Spleen (tissue), 11 donors: ENCODE measurements at regions not wholly inside any gene's neighbourhood (a gene's known extent, or its start where the extent isn't known, plus 50 kb on each side); places are given as distances from the start of the nearest gene placed in this dataset.

Source experiments
- DNase-seq: peaks from one replicate; pipeline ENCODE4 v3.0.0-alpha.2; 2020
- H3K27ac ChIP-seq, 8 donors: fragments of 200-600 bp; sonication (generic) in 7 of 8; 1 replicate in 4 of 8; 2 replicates in 4 of 8; pipeline versions ENCODE4 v1.5.0 to v1.8.0; 2016 to 2021; ENCODE audit warnings: inconsistent platforms in 4 of 8, mild to moderate bottlenecking in 4 of 8, moderate library complexity in 1 of 8
- H3K27me3 ChIP-seq, 7 donors: fragments of 200-600 bp; sonication (generic) in 6 of 7; replicated peaks in 1 of 7; 1 replicate in 4 of 7; 2 replicates in 3 of 7; pipeline versions ENCODE4 v1.5.0 to v1.8.0; 2016 to 2021; ENCODE audit warnings: inconsistent platforms in 3 of 7, mild to moderate bottlenecking in 1 of 7
- H3K36me3 ChIP-seq, 6 donors: fragments of 200-600 bp; sonication (generic) in 5 of 6; 1 replicate in 4 of 6; 2 replicates in 2 of 6; pipeline versions ENCODE4 v1.5.0 to v1.8.0; 2016 to 2021; ENCODE audit warnings: inconsistent platforms in 2 of 6
- H3K4me1 ChIP-seq, 6 donors: fragments of 200-600 bp; sonication (generic) in 5 of 6; 1 replicate in 3 of 6; 2 replicates in 3 of 6; pipeline versions ENCODE4 v1.5.0 to v1.8.0; 2016 to 2021; ENCODE audit warnings: inconsistent platforms in 3 of 6
- H3K4me3 ChIP-seq, 8 donors: fragments of 200-600 bp; sonication (generic) in 7 of 8; 1 replicate in 4 of 8; 2 replicates in 4 of 8; pipeline versions ENCODE4 v1.5.0 to v1.8.0; 2016 to 2021; ENCODE audit warnings: inconsistent platforms in 4 of 8, mild to moderate bottlenecking in 4 of 8, moderate library complexity in 2 of 8
- H3K9me3 ChIP-seq, 8 donors: fragments of 200-600 bp; sonication (generic) in 7 of 8; 1 replicate in 4 of 8; 2 replicates in 4 of 8; pipeline versions ENCODE4 v1.5.0 to v1.8.0; 2016 to 2021; ENCODE audit warnings: inconsistent platforms in 4 of 8
- CTCF ChIP-seq, 11 experiments: fragments of 200-600 bp in 7 of 11; fragments of 450-650 bp in 4 of 11; sonication (generic) in 4 of 11; IDR thresholded peaks in 8 of 11; conservative IDR thresholded peaks in 3 of 11; 1 replicate in 7 of 11; 2 replicates in 4 of 11; pipeline versions ENCODE4 v1.4.0 to v1.8.0; 2016 to 2021; ENCODE audit warnings: antibody characterized with exemption in 11 of 11, inconsistent platforms in 4 of 11, mild to moderate bottlenecking in 1 of 11
- POLR2A ChIP-seq, 3 donors: fragments of 450-650 bp; IDR thresholded peaks; one replicate each; pipeline ENCODE4 v1.5.1; 2017; ENCODE audit warnings: antibody characterized with exemption in 3 of 3, mild to moderate bottlenecking in 1 of 3
- POLR2AphosphoS5 ChIP-seq, 3 donors: sonication (generic); formaldehyde crosslinking; IDR thresholded peaks; one replicate each; pipeline ENCODE4 v1.5.1; 2017; ENCODE audit warnings: antibody characterized with exemption in 3 of 3
- WGBS, 5 donors: extraction: QIAGEN DNeasy Blood & Tissue Kit in 3 of 5; methylation state at CpG; one replicate each; pipeline versions ENCODE4 v1.1.5 to v1.1.7; 2013 to 2018; 5-methylcytosine and 5-hydroxymethylcytosine counted together
- intact Hi-C: fragments of 100-400 bp; cut with DNase I; formaldehyde crosslinking; loops from one replicate; pipeline ENCODE4 v1.15.0; 2023; ENCODE audit warnings: low total_unique reads
- donor health status: healthy with polysubstance abuse.
- donor health status: DM: no; HTN: no; CAD: no; lungs with moderate emphysema.
- donor health status: DM: no; HTN: no; CAD: no.
- donor health status: Bipolar disorder and iron deficiency.
- donor health status: healthy.
- donor health status: DM: no; HTN: no; CAD: no.
- donor health status: DM: yes; HTN: yes; CAD: no.

- H3K9me3 ChIP-seq, result peaks cover 0 to 18% (median 11%) of the 10 kb centered on the region in 8 donors
- no peak overlapping the region for H3K27ac ChIP-seq
- TF ChIP-seq CTCF (IDR thresholded peaks at IDR 0.05 in 8 of 11, conservative IDR thresholded peaks at IDR 0.05 in 3 of 11) (no peak), POLR2AphosphoS5 (IDR thresholded peaks at IDR 0.05) (no peak), POLR2A (IDR thresholded peaks at IDR 0.05) (no peak)
- intact Hi-C loops, result no loop called here
- peaks cover 0 to 13% (median 0%) of the 10 kb centered on the region in 7 donors for H3K27me3 ChIP-seq
- H3K4me3 ChIP-seq, result no peak overlapping the region
- H3K4me1 ChIP-seq, result no peaks in the 10 kb centered on the region
- no peaks in the 10 kb centered on the region for H3K36me3 ChIP-seq
- WGBS, 5 donors, result 77 to 90% (median 86%) methylated on average over 5 of the region's 5 CpGs
- DNase-seq, result no peak
These were observed 167.0 kb downstream of the TLE3 start for GRCh38 chr15:69930754-69931153.

GRCh38 chr15:69931156-69931555 lies 166.6 kb downstream of the TLE3 start:
- DNase-seq, result no peak
- Histone ChIP-seq H3K27me3 (peaks cover 0 to 13% (median 0%) of the 10 kb centered on the region in 7 donors), H3K36me3 (no peaks in the 10 kb centered on the region), H3K4me3 (no peak overlapping the region), H3K9me3 (peaks cover 0 to 16% (median 11%) of the 10 kb centered on the region in 8 donors), H3K4me1 (no peaks in the 10 kb centered on the region), H3K27ac (no peak overlapping the region)
- no peak for TF ChIP-seq POLR2A (IDR thresholded peaks at IDR 0.05)
- no peak for TF ChIP-seq CTCF (IDR thresholded peaks at IDR 0.05 in 8 of 11, conservative IDR thresholded peaks at IDR 0.05 in 3 of 11)
- no peak for TF ChIP-seq POLR2AphosphoS5 (IDR thresholded peaks at IDR 0.05)
- intact Hi-C loops, result no loop called here
- WGBS, 5 donors, result 83 to 93% (median 89%) methylated on average over 5 of the region's 5 CpGs

DNA sequence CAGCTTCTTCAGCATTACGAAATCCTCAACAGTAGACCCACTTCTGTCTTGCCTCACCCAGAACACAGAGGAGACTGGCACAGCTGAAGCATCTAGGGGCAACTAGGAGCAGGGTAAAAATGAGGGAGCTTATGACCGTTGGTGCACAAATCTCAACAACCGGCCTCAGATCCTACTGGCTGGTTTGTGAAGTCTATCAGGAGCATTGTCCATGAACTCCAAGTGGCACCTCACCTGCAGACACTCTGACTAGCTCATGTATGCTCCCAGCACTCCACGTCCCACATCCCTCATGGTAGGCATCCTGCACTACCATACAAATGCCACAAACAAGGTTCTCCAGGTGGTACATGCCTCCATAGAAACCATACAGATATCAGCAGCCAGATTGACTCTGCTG lies 163.1 kb downstream of the TLE3 start:
- Histone ChIP-seq H3K4me3 (no peak overlapping the region), H3K9me3 (peaks cover 0 to 16% (median 10%) of the 10 kb centered on the region in 8 donors), H3K27me3 (peaks cover 0 to 13% (median 0%) of the 10 kb centered on the region in 7 donors), H3K36me3 (no peaks in the 10 kb centered on the region), H3K4me1 (no peaks in the 10 kb centered on the region), H3K27ac (no peak overlapping the region)
- TF ChIP-seq POLR2A (IDR thresholded peaks at IDR 0.05) (no peak), POLR2AphosphoS5 (IDR thresholded peaks at IDR 0.05) (no peak), CTCF (IDR thresholded peaks at IDR 0.05 in 8 of 11, conservative IDR thresholded peaks at IDR 0.05 in 3 of 11) (no peak)
- no peak for DNase-seq
- WGBS, 5 donors, result 81 to 94% (median 89%) methylated on average over 4 of the region's 4 CpGs
- intact Hi-C loops, result no loop called here

DNA sequence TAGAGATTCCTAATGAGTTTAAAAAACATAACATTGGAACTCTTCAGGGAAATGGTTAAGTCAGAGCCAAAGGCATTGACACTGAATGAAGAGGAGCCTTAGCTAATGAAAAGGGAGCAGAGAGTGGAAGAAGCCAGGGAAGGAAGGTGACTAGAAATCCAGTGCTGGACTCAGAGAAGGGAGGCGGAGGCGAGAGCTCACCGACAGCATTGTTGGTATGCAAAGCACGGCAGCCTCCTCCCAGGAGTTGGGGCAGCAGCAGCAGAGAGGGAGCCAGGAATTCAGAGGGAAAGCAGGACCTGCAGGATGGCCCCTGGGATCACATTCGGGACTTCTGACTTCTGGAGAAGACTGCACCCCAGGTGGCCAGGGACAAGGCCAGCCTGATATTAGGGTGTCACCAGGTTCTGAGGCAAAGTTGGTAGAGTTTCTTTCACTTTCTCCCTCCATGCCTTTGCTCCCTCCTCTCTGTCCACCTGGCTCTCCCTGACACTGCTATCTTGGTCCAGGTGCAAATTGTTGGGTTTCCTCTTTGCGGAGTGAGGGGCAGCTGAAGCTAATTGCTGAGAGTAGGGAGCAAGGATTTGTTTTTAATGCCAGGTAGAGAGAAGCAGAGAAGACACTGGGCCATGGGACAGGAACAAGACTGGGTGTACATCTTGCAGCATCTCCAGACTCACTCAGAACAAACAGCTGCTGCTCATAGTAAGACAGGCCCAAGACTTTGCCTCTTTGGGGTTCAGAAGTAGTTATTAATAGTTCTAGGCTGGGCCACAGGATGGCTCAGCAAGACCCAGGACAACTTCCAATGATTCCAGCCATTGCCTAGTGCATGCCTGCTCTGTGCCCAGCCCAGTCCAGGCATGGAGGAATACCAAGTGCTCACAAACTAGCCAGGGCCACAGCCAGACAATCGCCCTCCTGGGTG lies 157.9 kb downstream of the TLE3 start:
- TF ChIP-seq POLR2A (IDR thresholded peaks at IDR 0.05) (no peak), CTCF (IDR thresholded peaks at IDR 0.05 in 8 of 11, conservative IDR thresholded peaks at IDR 0.05 in 3 of 11) (no peak), POLR2AphosphoS5 (IDR thresholded peaks at IDR 0.05) (no peak)
- Histone ChIP-seq H3K27me3 (peaks cover 0 to 11% (median 0%) of the 10 kb centered on the region in 7 donors), H3K27ac (no peak overlapping the region), H3K4me3 (no peak overlapping the region), H3K36me3 (no peaks in the 10 kb centered on the region), H3K9me3 (peaks cover 0 to 13% (median 10%) of the 10 kb centered on the region in 8 donors), H3K4me1 (no peaks in the 10 kb centered on the region)
- intact Hi-C loops, result no loop called here
- WGBS, 5 donors, result 70 to 82% (median 81%) methylated on average over 7 of the region's 7 CpGs
- DNase-seq, result no peak
